NB4 (cell line): ENCODE measurements at regions not wholly inside any gene's neighbourhood (a gene's known extent, or its start where the extent isn't known, plus 50 kb on each side); places are given as distances from the start of the nearest gene placed in this dataset.
A peak's percentile ranks its signal among the peaks of the same experiment; 100 is the strongest.

Source experiments
- DNase-seq: peaks from one replicate; pipeline ENCODE4 v3.0.0; 2010; ENCODE audit warnings: low read depth
- H3K4me3 ChIP-seq: one replicate; pipeline ENCODE4 v1.5.1; 2011; ENCODE audit warnings: mild to moderate bottlenecking, low read depth, low read length, moderate library complexity
- MYC ChIP-seq: IDR thresholded peaks from 2 replicates; pipeline ENCODE4 v1.6.1; 2011; ENCODE audit warnings: low read depth, low read length
- POLR2A ChIP-seq: IDR thresholded peaks from 2 replicates; pipeline ENCODE4 v1.6.1; 2011; ENCODE audit warnings: mild to moderate bottlenecking; ENCODE audit not compliant: insufficient read length; ENCODE audit errors: extremely low read depth
- TF ChIP-seq, protein P1 (sequence below): IDR thresholded peaks from one replicate; pipeline ENCODE4 v1.5.1; 2012; ENCODE audit warnings: low read depth, low read length
- TF ChIP-seq, protein P2 (sequence below): IDR thresholded peaks from 2 replicates; pipeline ENCODE4 v1.6.1; 2011; ENCODE audit warnings: low read depth, low read length

- TF ChIP-seq MYC (no peak), POLR2A (no peak)
- TF ChIP-seq, protein P1, sequence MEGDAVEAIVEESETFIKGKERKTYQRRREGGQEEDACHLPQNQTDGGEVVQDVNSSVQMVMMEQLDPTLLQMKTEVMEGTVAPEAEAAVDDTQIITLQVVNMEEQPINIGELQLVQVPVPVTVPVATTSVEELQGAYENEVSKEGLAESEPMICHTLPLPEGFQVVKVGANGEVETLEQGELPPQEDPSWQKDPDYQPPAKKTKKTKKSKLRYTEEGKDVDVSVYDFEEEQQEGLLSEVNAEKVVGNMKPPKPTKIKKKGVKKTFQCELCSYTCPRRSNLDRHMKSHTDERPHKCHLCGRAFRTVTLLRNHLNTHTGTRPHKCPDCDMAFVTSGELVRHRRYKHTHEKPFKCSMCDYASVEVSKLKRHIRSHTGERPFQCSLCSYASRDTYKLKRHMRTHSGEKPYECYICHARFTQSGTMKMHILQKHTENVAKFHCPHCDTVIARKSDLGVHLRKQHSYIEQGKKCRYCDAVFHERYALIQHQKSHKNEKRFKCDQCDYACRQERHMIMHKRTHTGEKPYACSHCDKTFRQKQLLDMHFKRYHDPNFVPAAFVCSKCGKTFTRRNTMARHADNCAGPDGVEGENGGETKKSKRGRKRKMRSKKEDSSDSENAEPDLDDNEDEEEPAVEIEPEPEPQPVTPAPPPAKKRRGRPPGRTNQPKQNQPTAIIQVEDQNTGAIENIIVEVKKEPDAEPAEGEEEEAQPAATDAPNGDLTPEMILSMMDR = no peak
- TF ChIP-seq, protein P2, sequence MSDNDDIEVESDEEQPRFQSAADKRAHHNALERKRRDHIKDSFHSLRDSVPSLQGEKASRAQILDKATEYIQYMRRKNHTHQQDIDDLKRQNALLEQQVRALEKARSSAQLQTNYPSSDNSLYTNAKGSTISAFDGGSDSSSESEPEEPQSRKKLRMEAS = no peak
- peak; percentile 11 for DNase-seq
- no peak overlapping the region for H3K4me3 ChIP-seq
Observed at GRCh38 chr4:176013476-176014247, 52.0 kb upstream of the WDR17 start.

DNA sequence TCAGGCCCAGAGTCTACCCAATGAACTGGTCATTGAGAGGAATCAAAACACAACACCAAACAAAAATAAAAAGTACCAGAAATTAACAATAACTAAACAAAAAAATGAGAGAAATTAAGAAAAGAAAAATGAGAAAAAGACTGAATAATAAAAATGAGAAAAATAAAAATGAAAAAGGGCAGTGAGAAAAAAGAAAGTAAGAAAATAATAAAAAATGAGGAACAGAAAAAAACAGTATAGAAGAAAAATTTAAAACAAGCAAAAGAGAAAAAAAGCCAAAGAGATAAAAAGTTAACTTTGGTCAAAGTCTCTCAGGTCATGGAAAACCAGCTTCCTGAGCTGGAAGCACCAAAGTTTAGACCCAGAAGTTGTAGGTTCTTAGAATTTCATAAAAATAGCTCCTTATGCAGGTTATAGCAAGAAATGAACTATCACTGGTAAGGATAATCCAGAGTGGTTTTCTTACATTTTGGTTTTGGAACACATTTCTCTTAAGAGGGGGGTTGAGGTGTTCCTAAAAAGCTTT lies 51.0 kb upstream of the WDR17 start:
- TF ChIP-seq POLR2A = no peak
- no peak overlapping the region for H3K4me3 ChIP-seq

More for the DNA sequence above, 51.0 kb upstream of the WDR17 start:
- DNase-seq = no peak
